ENCODE measurements at regions not wholly inside any gene's neighbourhood (a gene's known extent, or its start where the extent isn't known, plus 50 kb on each side); places are given as distances from the start of the nearest gene placed in this dataset.

GRCh38 chr17:34527908-34528470, 51.4 kb upstream of the TMEM132E start:
- DNase-seq, result no peak

GRCh38 chr17:34527136-34527907, 52.1 kb upstream of the TMEM132E start:
- no peak for DNase-seq

GRCh38 chr17:34525651-34526050, 53.7 kb upstream of the TMEM132E start:
- DNase-seq, result no peak

GRCh38 chr17:34521955-34522354, 57.4 kb upstream of the TMEM132E start:
- DNase-seq, result no peak

GRCh38 chr17:34519282-34519681, 60.1 kb upstream of the TMEM132E start:
- no peak for DNase-seq

GRCh38 chr17:34517406-34517805, 62.0 kb upstream of the TMEM132E start:
- DNase-seq, result no peak

- DNase-seq, result no peak
These were observed 67.5 kb upstream of the TMEM132E start for GRCh38 chr17:34511931-34512330.

- DNase-seq, result no peak
These were observed 68.1 kb upstream of the TMEM132E start for GRCh38 chr17:34511265-34511664.

- DNase-seq, result no peak
These were observed 74.4 kb upstream of the TMEM132E start for GRCh38 chr17:34504814-34505484.

GRCh38 chr17:34503528-34504195, 75.7 kb upstream of the TMEM132E start:
- DNase-seq, result no peak

- no peak for DNase-seq
These were observed 77.0 kb upstream of the TMEM132E start for GRCh38 chr17:34502426-34502825.

- DNase-seq, result no peak
These were observed 79.8 kb upstream of the TMEM132E start for GRCh38 chr17:34499576-34499975.

GRCh38 chr17:34493917-34494316, 85.5 kb upstream of the TMEM132E start:
- DNase-seq, result no peak

- no peak for DNase-seq
These were observed 91.8 kb upstream of the TMEM132E start for GRCh38 chr17:34487626-34488025.

- DNase-seq, result no peak
These were observed 92.6 kb upstream of the TMEM132E start for GRCh38 chr17:34486761-34487160.

- no peak for DNase-seq
These were observed 93.4 kb upstream of the TMEM132E start for GRCh38 chr17:34485999-34486398.

GRCh38 chr17:34484193-34484733, 95.1 kb upstream of the TMEM132E start:
- no peak for DNase-seq

GRCh38 chr17:34482730-34483129, 96.7 kb upstream of the TMEM132E start:
- DNase-seq, result no peak

- DNase-seq, result no peak
These were observed 97.6 kb upstream of the TMEM132E start for GRCh38 chr17:34481779-34482178.

- DNase-seq, result no peak
These were observed 100.0 kb upstream of the TMEM132E start for GRCh38 chr17:34479371-34479770.

- no peak for DNase-seq
These were observed 101.1 kb upstream of the TMEM132E start for GRCh38 chr17:34478244-34478643.

- DNase-seq, result no peak
These were observed 104.1 kb upstream of the TMEM132E start for GRCh38 chr17:34475296-34475695.

GRCh38 chr17:34474706-34475105, 104.7 kb upstream of the TMEM132E start:
- no peak for DNase-seq
